ENCODE measurements at regions not wholly inside any gene's neighbourhood (a gene's known extent, or its start where the extent isn't known, plus 50 kb on each side); places are given as distances from the start of the nearest gene placed in this dataset.

DNA sequence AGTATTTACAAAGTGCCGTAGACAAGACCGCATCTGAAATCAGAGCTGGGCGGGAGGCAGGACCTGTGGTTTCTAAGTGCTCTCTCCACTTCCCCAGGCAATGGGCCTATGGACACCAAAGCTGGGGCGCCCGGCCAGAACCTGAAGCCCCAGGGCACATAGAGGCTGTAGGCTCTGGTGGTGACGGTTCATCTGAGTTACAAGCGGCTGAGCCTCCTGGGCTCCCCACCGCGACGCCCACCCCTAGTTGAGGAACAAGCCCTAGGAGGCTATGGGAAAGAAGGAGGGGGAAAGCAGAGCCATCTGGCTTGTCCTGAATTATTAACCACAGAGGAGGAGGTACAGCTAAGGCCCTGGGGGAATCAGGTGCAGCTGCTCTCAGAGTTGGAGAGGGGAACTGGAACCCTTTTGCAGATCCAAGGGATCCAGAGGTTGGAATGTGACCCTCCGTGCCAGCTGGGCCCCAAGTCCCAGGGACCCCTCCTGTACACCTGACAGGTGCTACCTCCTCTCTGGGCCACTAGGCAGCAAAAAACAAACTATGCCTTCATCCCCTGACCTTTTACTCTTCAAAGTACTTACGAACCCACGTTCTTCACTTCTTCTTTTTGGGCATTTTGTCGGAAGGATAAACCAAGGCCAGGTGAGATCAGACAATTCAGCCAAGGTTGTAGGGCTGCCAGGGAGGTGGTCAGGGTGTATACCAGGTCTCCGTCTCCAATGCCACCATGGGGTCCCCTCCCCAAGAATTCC is 77.2 kb downstream of the ARL6IP4 start:
- no peaks in the 10 kb centered on the region for H4K20me1 ChIP-seq (ENCODE audit: control insufficient read depth, extremely low read depth, insufficient read depth, low read length)
- no peak for FAIRE-seq
- H3K9ac ChIP-seq (ENCODE audit: control insufficient read depth, extremely low read depth, insufficient read depth, low read length), result no peak overlapping the region
- H3K9me1 ChIP-seq (ENCODE audit: control insufficient read depth, extremely low read depth, insufficient read depth, low read length), result no peaks in the 10 kb centered on the region
- no peaks in the 10 kb centered on the region for H3K36me3 ChIP-seq (ENCODE audit: control insufficient read depth in 2 of 2, extremely low read depth in 1 of 2, insufficient read depth in 2 of 2, low read length in 2 of 2)
- H3K4me3 ChIP-seq (ENCODE audit: control insufficient read depth in 2 of 3, extremely low read depth in 1 of 3, insufficient read depth in 2 of 3, low read depth in 1 of 3, low read length in 3 of 3), result no peak overlapping the region
- H3K27ac ChIP-seq (ENCODE audit: control insufficient read depth, insufficient read depth, low read length), result no peak overlapping the region
- H3K79me2 ChIP-seq (ENCODE audit: control insufficient read depth, insufficient read depth, low read length), result no peaks in the 10 kb centered on the region
- H3K9me3 ChIP-seq (ENCODE audit: control insufficient read depth, low read depth, low read length), result no peaks in the 10 kb centered on the region
- TF ChIP-seq, protein P1, sequence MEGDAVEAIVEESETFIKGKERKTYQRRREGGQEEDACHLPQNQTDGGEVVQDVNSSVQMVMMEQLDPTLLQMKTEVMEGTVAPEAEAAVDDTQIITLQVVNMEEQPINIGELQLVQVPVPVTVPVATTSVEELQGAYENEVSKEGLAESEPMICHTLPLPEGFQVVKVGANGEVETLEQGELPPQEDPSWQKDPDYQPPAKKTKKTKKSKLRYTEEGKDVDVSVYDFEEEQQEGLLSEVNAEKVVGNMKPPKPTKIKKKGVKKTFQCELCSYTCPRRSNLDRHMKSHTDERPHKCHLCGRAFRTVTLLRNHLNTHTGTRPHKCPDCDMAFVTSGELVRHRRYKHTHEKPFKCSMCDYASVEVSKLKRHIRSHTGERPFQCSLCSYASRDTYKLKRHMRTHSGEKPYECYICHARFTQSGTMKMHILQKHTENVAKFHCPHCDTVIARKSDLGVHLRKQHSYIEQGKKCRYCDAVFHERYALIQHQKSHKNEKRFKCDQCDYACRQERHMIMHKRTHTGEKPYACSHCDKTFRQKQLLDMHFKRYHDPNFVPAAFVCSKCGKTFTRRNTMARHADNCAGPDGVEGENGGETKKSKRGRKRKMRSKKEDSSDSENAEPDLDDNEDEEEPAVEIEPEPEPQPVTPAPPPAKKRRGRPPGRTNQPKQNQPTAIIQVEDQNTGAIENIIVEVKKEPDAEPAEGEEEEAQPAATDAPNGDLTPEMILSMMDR (optimal IDR thresholded peaks at IDR 0.05 in 1 of 3, IDR thresholded peaks at IDR 0.05 in 1 of 3, conservative IDR thresholded peaks at IDR 0.05 in 1 of 3; ENCODE audit: extremely low read depth in 1 of 3, insufficient read depth in 2 of 3, low read length in 3 of 3), result no peak
- TF ChIP-seq EZH2 (IDR thresholded peaks at IDR 0.05; ENCODE audit: low read length), result no peak
- no peak for DNase-seq (ENCODE audit: low read depth, low spot score)
- no peak overlapping the region for H2AFZ ChIP-seq (ENCODE audit: control insufficient read depth, low read length)
- H3K4me1 ChIP-seq (ENCODE audit: control insufficient read depth, extremely low read depth, insufficient read depth, low read length), result peaks cover 2% of the 10 kb centered on the region
- dilution Hi-C loops (cut with MboI; ENCODE audit: extremely low pct_ligation_motif_present, low sequenced_read_pairs), result no loop called here
- H3K27me3 ChIP-seq (ENCODE audit: control insufficient read depth, extremely low read depth, insufficient read depth, low read length), result no peaks in the 10 kb centered on the region
- H3K4me2 ChIP-seq (ENCODE audit: control insufficient read depth, extremely low read depth, insufficient read depth, low read depth, low read length), result no peak overlapping the region

DNA sequence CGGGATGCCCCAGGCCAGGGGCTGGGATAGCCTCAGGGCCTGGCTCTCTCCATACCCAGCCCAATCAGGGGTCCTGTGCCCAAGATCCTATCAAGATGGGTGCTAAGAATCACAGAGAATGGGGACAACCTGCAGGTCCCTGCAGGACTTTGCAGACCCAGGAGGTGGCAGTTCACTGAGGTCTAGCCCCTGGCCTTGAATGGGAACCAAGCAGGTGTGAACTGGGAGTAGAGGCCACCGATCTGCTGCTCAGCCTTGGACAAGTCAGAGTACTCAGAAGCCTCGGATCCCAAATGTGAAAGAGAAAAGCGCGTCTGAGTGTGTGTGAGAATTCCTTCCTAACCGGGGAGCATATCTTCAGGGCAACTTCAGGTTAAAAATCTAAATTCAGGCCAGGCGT is 76.2 kb downstream of the ARL6IP4 start:
- Histone ChIP-seq H3K27ac (ENCODE audit: control insufficient read depth, insufficient read depth, low read length) (no peak overlapping the region), H4K20me1 (ENCODE audit: control insufficient read depth, extremely low read depth, insufficient read depth, low read length) (no peaks in the 10 kb centered on the region), H3K4me3 (ENCODE audit: control insufficient read depth in 2 of 3, extremely low read depth in 1 of 3, insufficient read depth in 2 of 3, low read depth in 1 of 3, low read length in 3 of 3) (no peak overlapping the region), H3K9me1 (ENCODE audit: control insufficient read depth, extremely low read depth, insufficient read depth, low read length) (no peaks in the 10 kb centered on the region), H3K27me3 (ENCODE audit: control insufficient read depth, extremely low read depth, insufficient read depth, low read length) (no peaks in the 10 kb centered on the region), H3K4me1 (ENCODE audit: control insufficient read depth, extremely low read depth, insufficient read depth, low read length) (no peaks in the 10 kb centered on the region), H3K9me3 (ENCODE audit: control insufficient read depth, low read depth, low read length) (no peaks in the 10 kb centered on the region), H2AFZ (ENCODE audit: control insufficient read depth, low read length) (no peak overlapping the region), H3K79me2 (ENCODE audit: control insufficient read depth, insufficient read depth, low read length) (no peaks in the 10 kb centered on the region), H3K9ac (ENCODE audit: control insufficient read depth, extremely low read depth, insufficient read depth, low read length) (no peak overlapping the region), H3K4me2 (ENCODE audit: control insufficient read depth, extremely low read depth, insufficient read depth, low read depth, low read length) (no peak overlapping the region), H3K36me3 (ENCODE audit: control insufficient read depth in 2 of 2, extremely low read depth in 1 of 2, insufficient read depth in 2 of 2, low read length in 2 of 2) (no peaks in the 10 kb centered on the region)
- FAIRE-seq (no peak), DNase-seq (ENCODE audit: low read depth, low spot score) (no peak)
- no peak for TF ChIP-seq EZH2 (IDR thresholded peaks at IDR 0.05; ENCODE audit: low read length)
- TF ChIP-seq, protein P1 (optimal IDR thresholded peaks at IDR 0.05 in 1 of 3, IDR thresholded peaks at IDR 0.05 in 1 of 3, conservative IDR thresholded peaks at IDR 0.05 in 1 of 3; ENCODE audit: extremely low read depth in 1 of 3, insufficient read depth in 2 of 3, low read length in 3 of 3), result no peak
- dilution Hi-C loops (cut with MboI; ENCODE audit: extremely low pct_ligation_motif_present, low sequenced_read_pairs), result no loop called here
